H1 (cell line): ENCODE measurements at regions not wholly inside any gene's neighbourhood (a gene's known extent, or its start where the extent isn't known, plus 50 kb on each side); places are given as distances from the start of the nearest gene placed in this dataset.

Experiments
- CTCF ChIA-PET: fragments of 300-600 bp; sonication (Branson Sonifier 250); formaldehyde crosslinking; loops from one replicate; lab custom pipeline; 2021; ENCODE audit not compliant: partially characterized antibody; lab: Charles Lee
- POLR2A ChIA-PET: fragments of 300-600 bp; sonication (Branson Sonifier 250); formaldehyde crosslinking; loops from one replicate; lab custom pipeline; 2021; ENCODE audit warnings: inconsistent platforms; ENCODE audit not compliant: partially characterized antibody; lab: Charles Lee
- DNase-seq, 2 experiments: peaks; one replicate each; pipeline versions ENCODE4 v3.0.0 to v3.0.0-alpha.2; 2010 to 2022; ENCODE audit warnings: low spot score in 2 of 2, low read depth in 1 of 2, mixed read lengths in 1 of 2
- FAIRE-seq: peaks from 2 replicates; lab custom pipeline; 2011; peaks lifted over from hg19 to GRCh38; lab: Jason Lieb, UNC
- H2AFZ ChIP-seq: 2 replicates; pipeline ENCODE4 v1.8.1; 2012; ENCODE audit warnings: low read length, inconsistent platforms
- H2AK5ac ChIP-seq: 2 replicates; pipeline ENCODE4 v1.6.1; 2013; ENCODE audit warnings: low read depth, low read length
- H2BK120ac ChIP-seq: replicated peaks from 2 replicates; pipeline ENCODE3; 2013; ENCODE audit warnings: low read depth, low read length, inconsistent platforms
- H2BK12ac ChIP-seq: 2 replicates; pipeline ENCODE4 v1.6.1; 2013; ENCODE audit warnings: low read depth, low read length
- H2BK15ac ChIP-seq: 2 replicates; pipeline ENCODE4 v1.6.1; 2013; ENCODE audit warnings: low read length
- H2BK20ac ChIP-seq: 2 replicates; pipeline ENCODE4 v1.6.1; 2013; ENCODE audit warnings: low read length
- H2BK5ac ChIP-seq: 2 replicates; pipeline ENCODE4 v1.6.1; 2013; ENCODE audit warnings: low read depth, low read length
- H3K14ac ChIP-seq: 2 replicates; pipeline ENCODE4 v1.6.1; 2013; ENCODE audit warnings: inconsistent platforms; ENCODE audit not compliant: insufficient read length
- H3K18ac ChIP-seq: 2 replicates; pipeline ENCODE4 v1.6.1; 2013; ENCODE audit warnings: low read length; ENCODE audit errors: extremely low read depth
- H3K23ac ChIP-seq: 2 replicates; pipeline ENCODE4 v1.6.1; 2013; ENCODE audit warnings: inconsistent platforms; ENCODE audit not compliant: insufficient read length
- H3K23me2 ChIP-seq: 2 replicates; pipeline ENCODE4 v1.6.1; 2013; ENCODE audit warnings: low read depth, low read length
- H3K27ac ChIP-seq: 2 replicates; pipeline ENCODE4 v1.6.1; 2011; ENCODE audit warnings: low read depth, low read length, inconsistent platforms
- H3K27me3 ChIP-seq, 4 experiments: replicated peaks in 1 of 4; 1 replicate in 1 of 4; 2 replicates in 3 of 4; pipeline versions ENCODE4 v1.6.1 to v1.8.1; 2011 to 2013; ENCODE audit warnings: low read length in 3 of 4, mild to moderate bottlenecking in 3 of 4, inconsistent platforms in 2 of 4, mixed read lengths in 2 of 4, moderate library complexity in 1 of 4; ENCODE audit not compliant: control insufficient read depth in 3 of 4, insufficient read depth in 3 of 4; ENCODE audit errors: extremely low read depth in 1 of 4
- H3K36me3 ChIP-seq, 4 experiments: 2 replicates each; pipeline versions ENCODE4 v1.6.1 to v1.8.1; 2011 to 2013; ENCODE audit warnings: mild to moderate bottlenecking in 4 of 4, low read length in 3 of 4, moderate library complexity in 2 of 4, control low read depth in 1 of 4, inconsistent platforms in 1 of 4; ENCODE audit not compliant: insufficient read depth in 4 of 4, control insufficient read depth in 2 of 4
- H3K4ac ChIP-seq: replicated peaks from 2 replicates; pipeline ENCODE3; 2013; ENCODE audit warnings: low read length, low read depth, mixed read lengths, inconsistent platforms; ENCODE audit not compliant: insufficient read length
- H3K4me1 ChIP-seq, 4 experiments: replicated peaks in 1 of 4; 1 replicate in 1 of 4; 2 replicates in 3 of 4; pipeline versions ENCODE4 v1.6.1 to v1.8.1; 2011 to 2013; ENCODE audit warnings: low read length in 3 of 4, inconsistent platforms in 2 of 4, mixed read lengths in 1 of 4; ENCODE audit not compliant: insufficient read depth in 4 of 4, control insufficient read depth in 3 of 4
- H3K4me2 ChIP-seq, 2 experiments: 2 replicates each; pipeline versions ENCODE4 v1.6.1 to v1.8.1; 2011 to 2013; ENCODE audit warnings: low read depth in 2 of 2, low read length in 2 of 2, control low read depth in 1 of 2, inconsistent platforms in 1 of 2, mild to moderate bottlenecking in 1 of 2; ENCODE audit not compliant: insufficient read depth in 1 of 2
- H3K4me3 ChIP-seq, 4 experiments: fragments of 200-600, 300-600 bp in 1 of 4; sonication (generic), shearing (Covaris generic), sonication (Bioruptor Twin) in 1 of 4; 2 replicates each; pipeline versions ENCODE4 v1.5.1 to v1.8.1; 2011 to 2016; ENCODE audit warnings: low read length in 4 of 4, low read depth in 3 of 4, control low read depth in 2 of 4, inconsistent platforms in 2 of 4, mild to moderate bottlenecking in 2 of 4, mixed read lengths in 1 of 4, moderate library complexity in 1 of 4; ENCODE audit not compliant: insufficient read depth in 2 of 4; ENCODE audit errors: extremely low read depth in 1 of 4
- H3K56ac ChIP-seq: replicated peaks from 2 replicates; pipeline ENCODE3; 2013; ENCODE audit warnings: low read depth, mild to moderate bottlenecking, mixed read lengths, low read length, inconsistent platforms; ENCODE audit not compliant: insufficient read length
- H3K79me1 ChIP-seq: 2 replicates; pipeline ENCODE4 v1.6.1; 2013; ENCODE audit warnings: low read depth, low read length, control low read depth
- H3K79me2 ChIP-seq, 2 experiments: 2 replicates each; pipeline versions ENCODE4 v1.6.1 to v1.8.1; 2012 to 2013; ENCODE audit warnings: low read length in 2 of 2, mild to moderate bottlenecking in 2 of 2, inconsistent platforms in 1 of 2; ENCODE audit not compliant: insufficient read depth in 2 of 2, control insufficient read depth in 1 of 2
- H3K9ac ChIP-seq, 4 experiments: replicated peaks in 1 of 4; 1 replicate in 1 of 4; 2 replicates in 3 of 4; pipeline versions ENCODE4 v1.6.1 to v1.8.1; 2011 to 2013; ENCODE audit warnings: low read depth in 3 of 4, low read length in 3 of 4, control low read depth in 2 of 4, mild to moderate bottlenecking in 2 of 4, moderate library complexity in 2 of 4, inconsistent platforms in 1 of 4; ENCODE audit errors: extremely low read depth in 1 of 4
- H3K9me3 ChIP-seq, 2 experiments: 2 replicates each; pipeline versions ENCODE4 v1.6.1 to v1.8.1; 2012 to 2013; ENCODE audit warnings: mild to moderate bottlenecking in 2 of 2, moderate library complexity in 2 of 2, control low read depth in 1 of 2, inconsistent platforms in 1 of 2, low read depth in 1 of 2, low read length in 1 of 2, mixed read lengths in 1 of 2; ENCODE audit not compliant: insufficient read depth in 2 of 2
- H4K20me1 ChIP-seq, 2 experiments: replicated peaks in 1 of 2; 2 replicates each; pipeline versions ENCODE3 to v1.8.1; 2011 to 2013; ENCODE audit warnings: inconsistent platforms in 2 of 2, low read length in 2 of 2, mild to moderate bottlenecking in 1 of 2; ENCODE audit not compliant: insufficient read depth in 2 of 2, control insufficient read depth in 1 of 2
- H4K5ac ChIP-seq: 2 replicates; pipeline ENCODE4 v1.6.1; 2013; ENCODE audit warnings: low read length, low read depth, mixed read lengths, inconsistent platforms; ENCODE audit not compliant: insufficient read length
- H4K8ac ChIP-seq: 2 replicates; pipeline ENCODE4 v1.8.0; 2013; ENCODE audit warnings: mild to moderate bottlenecking, moderate library complexity, low read length, inconsistent platforms; ENCODE audit not compliant: insufficient read depth; ENCODE audit errors: extremely low read depth
- H4K91ac ChIP-seq: replicated peaks from 2 replicates; pipeline ENCODE3; 2013; ENCODE audit warnings: low read length, mixed read lengths, inconsistent platforms; ENCODE audit not compliant: insufficient read length
- ATF3 ChIP-seq: IDR thresholded peaks from 2 replicates; pipeline ENCODE4 v1.6.1; 2011; ENCODE audit warnings: low read depth, mild to moderate bottlenecking, low read length; ENCODE audit not compliant: insufficient read depth
- BRCA1 ChIP-seq: IDR thresholded peaks from 2 replicates; pipeline ENCODE4 v1.6.1; 2012; ENCODE audit warnings: low read depth, low read length, improper control_type of control experiment
- CBX8 ChIP-seq: fragments of 300-800, 300-1000 bp; sonication (generic); IDR thresholded peaks from 2 replicates; pipeline ENCODE4 v1.7.1; 2016; ENCODE audit warnings: low read depth, low read length, borderline replicate concordance
- CHD2 ChIP-seq: IDR thresholded peaks from 2 replicates; pipeline ENCODE4 v1.6.1; 2012; ENCODE audit warnings: low read length, improper control_type of control experiment
- E2F6 ChIP-seq: IDR thresholded peaks from 2 replicates; pipeline ENCODE4 v1.6.1; 2012; ENCODE audit warnings: inconsistent platforms
- EZH2 ChIP-seq: fragments of 200-600 bp; sonication (generic); IDR thresholded peaks from 2 replicates; pipeline ENCODE4 v1.7.1; 2012; ENCODE audit warnings: low read depth, mild to moderate bottlenecking, moderate library complexity, low read length, inconsistent platforms; ENCODE audit not compliant: severe bottlenecking
- HDAC2 ChIP-seq, 2 experiments: fragments of 300-600 bp in 1 of 2; sonication (generic) in 1 of 2; IDR thresholded peaks; 2 replicates each; pipeline ENCODE4 v1.6.1; 2011 to 2012; ENCODE audit warnings: low read depth in 2 of 2, low read length in 2 of 2, mild to moderate bottlenecking in 2 of 2, moderate library complexity in 2 of 2, borderline replicate concordance in 1 of 2, inconsistent platforms in 1 of 2
- HDAC6 ChIP-seq: IDR thresholded peaks from one replicate; pipeline ENCODE4 v1.7.1; 2012; ENCODE audit warnings: low read depth, mild to moderate bottlenecking, inconsistent platforms, low read length, moderate library complexity
- JUN ChIP-seq: IDR thresholded peaks from 2 replicates; pipeline ENCODE4 v1.6.1; 2011; ENCODE audit warnings: low read depth, mild to moderate bottlenecking, improper control_type of control experiment, low read length
- KDM4A ChIP-seq: IDR thresholded peaks from one replicate; pipeline ENCODE4 v1.7.1; 2012; ENCODE audit warnings: low read depth, mild to moderate bottlenecking, moderate library complexity, low read length, inconsistent platforms; ENCODE audit not compliant: severe bottlenecking
- POLR2AphosphoS5 ChIP-seq: IDR thresholded peaks from 2 replicates; pipeline ENCODE4 v1.6.1; 2011; ENCODE audit warnings: low read depth, low read length
- POU5F1 ChIP-seq: IDR thresholded peaks from 2 replicates; pipeline ENCODE4 v1.6.1; 2011; ENCODE audit warnings: low read depth, mild to moderate bottlenecking, low read length, moderate library complexity
- SP4 ChIP-seq: IDR thresholded peaks from 2 replicates; pipeline ENCODE4 v1.6.1; 2012; ENCODE audit warnings: low read length, inconsistent platforms
- TEAD4 ChIP-seq: IDR thresholded peaks from 2 replicates; pipeline ENCODE4 v1.6.1; 2012; ENCODE audit warnings: low read depth, low read length, inconsistent platforms, mixed read lengths
- WGBS, 2 experiments: shearing (Covaris generic) in 1 of 2; methylation state at CpG; one replicate each; pipeline versions ENCODE4 v1.1.6 to v1.1.7; 2013 to 2015; ENCODE audit warnings: low lambda C conversion rate in 2 of 2, mixed read lengths in 2 of 2, inconsistent platforms in 1 of 2, low coverage in 1 of 2, missing lambda C conversion rate in 1 of 2; ENCODE audit not compliant: insufficient replicate concordance in 2 of 2, insufficient coverage in 1 of 2, insufficient read length in 1 of 2; ENCODE audit errors: extremely low coverage in 1 of 2, missing lambda C conversion rate in 1 of 2; 5-methylcytosine and 5-hydroxymethylcytosine counted together

GRCh38 chr5:60208716-60209115, 315.2 kb upstream of the PDE4D start:
- no peak overlapping the region for H4K5ac ChIP-seq
- H2AK5ac ChIP-seq, result no peak overlapping the region
- no peak overlapping the region for H3K9ac ChIP-seq
- no peak overlapping the region for H4K8ac ChIP-seq
- no peak overlapping the region for H3K23ac ChIP-seq
- peaks cover 0 to 4% (median 0%) of the 10 kb centered on the region in 4 experiments; a peak in 2 of 7 replicates for H3K4me1 ChIP-seq
- no peak overlapping the region for H2BK12ac ChIP-seq
- H3K36me3 ChIP-seq, result no peaks in the 10 kb centered on the region
- H3K56ac ChIP-seq, result no peak overlapping the region
- no peak overlapping the region for H2BK15ac ChIP-seq
- FAIRE-seq, result no peak
- ChIA-PET CTCF (interaction anchor here (0.6 to 1.6 kb wide), 2 partner anchors 73 to 395 kb away, joined by 3 to 4 read pairs; no protein-coding TSS in a partner anchor), POLR2A (no interaction called here)
- no peaks in the 10 kb centered on the region for H3K27me3 ChIP-seq
- no peak overlapping the region for H2BK120ac ChIP-seq
- H3K4me3 ChIP-seq, result no peak overlapping the region
- no peak overlapping the region for H2AFZ ChIP-seq
- 90% methylated on average over 3 of the region's 3 CpGs; no CpG with 5 or more reads in 1 of the 2 experiments for WGBS, 2 experiments
- no peak overlapping the region for H2BK5ac ChIP-seq
- H3K4ac ChIP-seq, result no peak overlapping the region
- no peak overlapping the region for H4K91ac ChIP-seq
- no peaks in the 10 kb centered on the region for H3K9me3 ChIP-seq
- no peak for DNase-seq
- no peaks in the 10 kb centered on the region for H3K79me1 ChIP-seq
- H3K23me2 ChIP-seq, result no peaks in the 10 kb centered on the region
- H3K79me2 ChIP-seq, result no peaks in the 10 kb centered on the region
- no peak overlapping the region for H3K27ac ChIP-seq
- H3K4me2 ChIP-seq, result no peak overlapping the region
- no peak overlapping the region for H3K14ac ChIP-seq
- no peaks in the 10 kb centered on the region for H4K20me1 ChIP-seq
- H2BK20ac ChIP-seq, result no peak overlapping the region
- H3K18ac ChIP-seq, result no peak overlapping the region
- TF ChIP-seq SP4, result no peak
- TF ChIP-seq BRCA1, result no peak
- no peak for TF ChIP-seq ATF3
- TF ChIP-seq POLR2AphosphoS5, result no peak
- TF ChIP-seq HDAC6, result no peak
- no peak for TF ChIP-seq POU5F1
- TF ChIP-seq EZH2, result no peak
- TF ChIP-seq CHD2, result no peak
- no peak for TF ChIP-seq HDAC2 (IDR thresholded peaks at IDR 0.05; ENCODE audit: borderline replicate concordance in 1 of 2, low read depth in 2 of 2, low read length in 2 of 2)
- TF ChIP-seq E2F6, result no peak
- no peak for TF ChIP-seq KDM4A
- TF ChIP-seq TEAD4, result no peak
- TF ChIP-seq CBX8, result no peak
- TF ChIP-seq JUN, result no peak
